ENCODE measurements at regions not wholly inside any gene's neighbourhood (a gene's known extent, or its start where the extent isn't known, plus 50 kb on each side); places are given as distances from the start of the nearest gene placed in this dataset.

DNA sequence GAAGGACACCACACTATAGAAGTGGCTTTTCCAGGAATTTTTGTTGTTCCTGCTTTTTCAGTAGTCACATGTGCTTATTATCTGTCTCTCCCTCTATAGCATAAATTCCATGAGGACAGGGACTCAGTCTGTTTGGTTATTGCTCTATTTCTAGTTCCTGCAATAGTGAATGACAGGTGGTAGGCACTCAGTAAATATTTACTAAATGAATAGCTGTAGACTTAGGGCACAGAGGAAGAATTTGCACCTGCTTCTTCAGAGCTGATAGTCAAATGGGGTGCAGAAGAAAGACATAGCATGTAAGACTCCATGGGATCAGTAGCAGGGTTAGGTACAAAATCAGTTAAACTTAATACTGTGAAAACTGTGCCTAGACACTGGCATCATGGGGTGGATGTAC lies 580.2 kb downstream of the CCDC171 start:
- ChIA-PET POLR2A (no interaction called here), CTCF (ENCODE audit: unreplicated experiment) (no interaction called here)
- no peaks in the 10 kb centered on the region for H3K9me3 ChIP-seq (ENCODE audit: low read length)
- H2AFZ ChIP-seq (ENCODE audit: low read length), result no peak overlapping the region
- TF ChIP-seq CTCF (conservative IDR thresholded peaks at IDR 0.05; ENCODE audit: low read length) (no peak), EZH2phosphoT487 (IDR thresholded peaks at IDR 0.05; ENCODE audit: borderline replicate concordance, low read depth, low read length) (no peak)
- no peaks in the 10 kb centered on the region for H3K36me3 ChIP-seq (ENCODE audit: insufficient read depth, low read length)
- no TSS peak for BruUV-seq (replicated peaks)
- H4K20me1 ChIP-seq (ENCODE audit: insufficient read depth, low read length), result no peaks in the 10 kb centered on the region
- no peak overlapping the region for H3K4me2 ChIP-seq (ENCODE audit: low read length)
- no peak overlapping the region for H3K4me3 ChIP-seq (ENCODE audit: low read depth, low read length, poor library complexity, severe bottlenecking)
- DNase-seq (ENCODE audit: low spot score), result no peak
- no peaks in the 10 kb centered on the region for H3K79me2 ChIP-seq (ENCODE audit: insufficient read depth, low read depth, low read length)
- no peaks in the 10 kb centered on the region for H3K9me2 ChIP-seq (ENCODE audit: insufficient read depth, low read length)
- H3K4me1 ChIP-seq (ENCODE audit: insufficient read depth, low read length, poor library complexity, severe bottlenecking), result no peaks in the 10 kb centered on the region
- H3K27ac ChIP-seq (ENCODE audit: low read depth, low read length, poor library complexity, severe bottlenecking), result no peak overlapping the region
- intact Hi-C loops (cut with micrococcal nuclease; ENCODE audit: unreplicated experiment), result loop anchor here (5.0 kb wide), 1 partner anchor 261 kb away; no protein-coding TSS in a partner anchor

DNA sequence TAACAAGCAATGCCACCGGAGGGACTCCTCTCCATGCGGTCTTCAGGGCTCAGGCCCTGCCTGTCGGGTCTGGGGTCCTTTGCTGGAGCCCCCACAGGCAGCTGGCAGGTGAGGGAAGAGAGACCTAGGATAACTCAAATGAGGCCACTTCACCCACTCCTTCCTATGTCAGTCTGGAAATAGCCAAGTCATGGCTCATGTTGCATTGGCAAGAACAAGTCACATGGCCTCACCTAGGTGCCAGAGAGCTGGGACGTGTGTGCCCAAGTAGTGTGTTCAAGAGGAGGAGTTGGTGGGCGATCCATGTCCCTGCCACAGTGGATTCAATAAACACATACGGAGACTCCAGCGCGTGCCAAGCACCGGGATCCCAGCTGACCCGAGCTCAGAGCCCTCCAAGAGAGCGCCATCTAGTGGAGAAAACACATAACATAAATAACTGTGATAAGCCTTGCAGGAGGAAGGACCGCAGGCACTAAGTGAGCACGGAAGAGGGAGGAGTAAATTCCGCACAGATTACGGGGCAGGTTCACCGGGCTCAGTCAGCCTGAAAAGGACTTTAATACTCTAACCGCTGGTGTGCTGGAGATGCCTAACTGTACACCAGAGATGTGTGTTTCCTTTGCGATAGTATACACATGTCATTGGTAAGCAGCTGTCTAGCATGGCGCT lies 580.8 kb downstream of the CCDC171 start:
- CTCF ChIA-PET (ENCODE audit: unreplicated experiment), result no interaction called here

More for the DNA sequence above, 580.8 kb downstream of the CCDC171 start:
- no peaks in the 10 kb centered on the region for H3K9me2 ChIP-seq (ENCODE audit: insufficient read depth, low read length)
- no peak overlapping the region for H2AFZ ChIP-seq (ENCODE audit: low read length)
- H3K4me3 ChIP-seq (ENCODE audit: low read depth, low read length, poor library complexity, severe bottlenecking), result no peak overlapping the region
- BruUV-seq (replicated peaks), result no TSS peak
- intact Hi-C loops (cut with micrococcal nuclease; ENCODE audit: unreplicated experiment), result loop anchor here (5.0 kb wide), 1 partner anchor 261 kb away; no protein-coding TSS in a partner anchor
- H4K20me1 ChIP-seq (ENCODE audit: insufficient read depth, low read length), result no peaks in the 10 kb centered on the region
- H3K27ac ChIP-seq (ENCODE audit: low read depth, low read length, poor library complexity, severe bottlenecking), result no peak overlapping the region
- H3K4me1 ChIP-seq (ENCODE audit: insufficient read depth, low read length, poor library complexity, severe bottlenecking), result no peaks in the 10 kb centered on the region
- TF ChIP-seq EZH2phosphoT487 (IDR thresholded peaks at IDR 0.05; ENCODE audit: borderline replicate concordance, low read depth, low read length) (no peak), CTCF (conservative IDR thresholded peaks at IDR 0.05; ENCODE audit: low read length) (peak; percentile 84)
- POLR2A ChIA-PET, result no interaction called here
- DNase-seq (ENCODE audit: low spot score), result peak; percentile 39
- H3K9me3 ChIP-seq (ENCODE audit: low read length), result no peaks in the 10 kb centered on the region
- no peaks in the 10 kb centered on the region for H3K79me2 ChIP-seq (ENCODE audit: insufficient read depth, low read depth, low read length)
- H3K36me3 ChIP-seq (ENCODE audit: insufficient read depth, low read length), result no peaks in the 10 kb centered on the region
- H3K4me2 ChIP-seq (ENCODE audit: low read length), result no peak overlapping the region
